GM12872 (cell line): ENCODE measurements at regions not wholly inside any gene's neighbourhood (a gene's known extent, or its start where the extent isn't known, plus 50 kb on each side); places are given as distances from the start of the nearest gene placed in this dataset.

Experiments
- TF ChIP-seq, protein P1 (sequence below): IDR thresholded peaks from 3 replicates; pipeline ENCODE4 v1.5.1; 2011; ENCODE audit warnings: low read depth, mild to moderate bottlenecking, low read length, moderate library complexity; ENCODE audit not compliant: insufficient read depth

GRCh38 chr2:221716426-221717303, 144.6 kb upstream of the EPHA4 start:
- TF ChIP-seq, protein P1, sequence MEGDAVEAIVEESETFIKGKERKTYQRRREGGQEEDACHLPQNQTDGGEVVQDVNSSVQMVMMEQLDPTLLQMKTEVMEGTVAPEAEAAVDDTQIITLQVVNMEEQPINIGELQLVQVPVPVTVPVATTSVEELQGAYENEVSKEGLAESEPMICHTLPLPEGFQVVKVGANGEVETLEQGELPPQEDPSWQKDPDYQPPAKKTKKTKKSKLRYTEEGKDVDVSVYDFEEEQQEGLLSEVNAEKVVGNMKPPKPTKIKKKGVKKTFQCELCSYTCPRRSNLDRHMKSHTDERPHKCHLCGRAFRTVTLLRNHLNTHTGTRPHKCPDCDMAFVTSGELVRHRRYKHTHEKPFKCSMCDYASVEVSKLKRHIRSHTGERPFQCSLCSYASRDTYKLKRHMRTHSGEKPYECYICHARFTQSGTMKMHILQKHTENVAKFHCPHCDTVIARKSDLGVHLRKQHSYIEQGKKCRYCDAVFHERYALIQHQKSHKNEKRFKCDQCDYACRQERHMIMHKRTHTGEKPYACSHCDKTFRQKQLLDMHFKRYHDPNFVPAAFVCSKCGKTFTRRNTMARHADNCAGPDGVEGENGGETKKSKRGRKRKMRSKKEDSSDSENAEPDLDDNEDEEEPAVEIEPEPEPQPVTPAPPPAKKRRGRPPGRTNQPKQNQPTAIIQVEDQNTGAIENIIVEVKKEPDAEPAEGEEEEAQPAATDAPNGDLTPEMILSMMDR: no peak

DNA sequence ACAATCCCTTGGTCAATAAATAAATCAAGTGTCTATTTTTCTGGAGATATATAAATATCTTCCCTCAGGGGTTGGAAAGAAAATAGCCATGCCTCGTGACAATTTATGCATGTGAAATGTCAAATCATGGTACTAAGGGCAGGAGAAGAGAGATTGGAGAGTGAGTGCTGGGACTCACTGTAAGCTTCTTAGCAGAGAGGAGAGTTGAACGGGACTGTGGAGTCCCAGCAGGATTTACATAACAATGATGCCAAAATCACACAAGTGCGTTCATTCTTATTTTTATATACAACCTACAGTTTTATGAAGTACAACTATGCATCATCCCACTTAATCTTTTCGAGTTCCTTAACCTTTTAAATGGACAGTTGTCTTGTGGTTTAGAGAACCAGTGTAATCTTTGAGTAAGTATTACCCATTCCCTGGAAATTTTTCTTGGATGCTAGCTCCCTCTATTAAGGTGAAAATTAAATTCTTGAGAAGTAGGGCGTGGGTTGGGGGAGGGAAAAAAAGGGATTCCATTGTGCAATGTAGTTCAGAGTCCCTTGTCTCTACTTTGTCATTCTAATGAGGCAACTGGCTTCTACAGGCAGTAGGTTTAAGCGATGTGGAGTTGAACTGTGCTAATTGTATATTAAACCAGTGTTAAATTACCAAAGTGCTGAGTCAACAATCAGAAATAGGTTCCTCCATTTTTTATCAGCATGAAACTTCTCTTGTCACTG, 143.6 kb upstream of the EPHA4 start:
- TF ChIP-seq, protein P1: no peak

GRCh38 chr2:221710744-221711143, 138.6 kb upstream of the EPHA4 start:
- TF ChIP-seq, protein P1: no peak

DNA sequence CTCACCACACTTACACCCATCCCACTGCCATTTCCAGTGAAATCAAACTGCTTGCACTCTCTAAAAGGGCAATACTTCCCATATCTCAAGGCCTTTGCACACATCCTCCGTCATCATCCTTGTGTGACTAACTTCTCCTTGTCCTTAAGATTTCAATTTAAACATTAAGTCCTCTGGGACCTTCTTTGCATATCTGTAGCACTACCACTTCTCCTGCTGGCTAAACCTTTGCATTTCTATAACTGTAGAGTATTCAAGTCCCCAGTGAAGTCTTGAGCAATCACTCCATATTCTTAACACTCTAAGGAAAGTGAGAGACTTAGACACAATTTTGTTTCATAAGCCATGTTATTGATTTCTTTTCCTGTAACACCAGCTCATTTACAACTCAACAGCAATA, 136.8 kb upstream of the EPHA4 start:
- TF ChIP-seq, protein P1: no peak

GRCh38 chr2:221705185-221705877, 133.2 kb upstream of the EPHA4 start:
- TF ChIP-seq, protein P1: no peak

GRCh38 chr2:221704442-221704841, 132.3 kb upstream of the EPHA4 start:
- TF ChIP-seq, protein P1: no peak

GRCh38 chr2:221693365-221693764, 121.3 kb upstream of the EPHA4 start:
- TF ChIP-seq, protein P1: no peak
